ENCODE measurements at regions not wholly inside any gene's neighbourhood (a gene's known extent, or its start where the extent isn't known, plus 50 kb on each side); places are given as distances from the start of the nearest gene placed in this dataset.

- TF ChIP-seq, protein P1, sequence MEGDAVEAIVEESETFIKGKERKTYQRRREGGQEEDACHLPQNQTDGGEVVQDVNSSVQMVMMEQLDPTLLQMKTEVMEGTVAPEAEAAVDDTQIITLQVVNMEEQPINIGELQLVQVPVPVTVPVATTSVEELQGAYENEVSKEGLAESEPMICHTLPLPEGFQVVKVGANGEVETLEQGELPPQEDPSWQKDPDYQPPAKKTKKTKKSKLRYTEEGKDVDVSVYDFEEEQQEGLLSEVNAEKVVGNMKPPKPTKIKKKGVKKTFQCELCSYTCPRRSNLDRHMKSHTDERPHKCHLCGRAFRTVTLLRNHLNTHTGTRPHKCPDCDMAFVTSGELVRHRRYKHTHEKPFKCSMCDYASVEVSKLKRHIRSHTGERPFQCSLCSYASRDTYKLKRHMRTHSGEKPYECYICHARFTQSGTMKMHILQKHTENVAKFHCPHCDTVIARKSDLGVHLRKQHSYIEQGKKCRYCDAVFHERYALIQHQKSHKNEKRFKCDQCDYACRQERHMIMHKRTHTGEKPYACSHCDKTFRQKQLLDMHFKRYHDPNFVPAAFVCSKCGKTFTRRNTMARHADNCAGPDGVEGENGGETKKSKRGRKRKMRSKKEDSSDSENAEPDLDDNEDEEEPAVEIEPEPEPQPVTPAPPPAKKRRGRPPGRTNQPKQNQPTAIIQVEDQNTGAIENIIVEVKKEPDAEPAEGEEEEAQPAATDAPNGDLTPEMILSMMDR (IDR thresholded peaks at IDR 0.05; ENCODE audit: control extremely low read depth, extremely low read depth), result no peak
- 64 to 74% methylated on average over 7 of the region's 7 CpGs for WGBS, 2 donors
- peaks cover 0 to 9% (median 0%) of the 10 kb centered on the region in 5 donors for H3K4me1 ChIP-seq (ENCODE audit: control insufficient read depth in 5 of 5, insufficient read depth in 5 of 5, low read length in 5 of 5)
- H3K27me3 ChIP-seq (ENCODE audit: control insufficient read depth in 3 of 3, insufficient read depth in 3 of 3, low read length in 2 of 3), result no peaks in the 10 kb centered on the region
- peak overlapping the region in 1 of 2 donors; percentile 92 for H3K27ac ChIP-seq (ENCODE audit: low read depth in 1 of 2, low read length in 1 of 2)
- DNase-seq, result peak; percentile 17 to 66 (median 60)
- no peak overlapping the region for H3K9ac ChIP-seq (ENCODE audit: insufficient read depth in 1 of 2, low read length in 2 of 2)
- H3K9me3 ChIP-seq (ENCODE audit: control insufficient read depth in 4 of 4, insufficient read depth in 3 of 4, low read length in 3 of 4), result no peaks in the 10 kb centered on the region
- no peaks in the 10 kb centered on the region for H3K36me3 ChIP-seq (ENCODE audit: control insufficient read depth in 4 of 4, insufficient read depth in 4 of 4, low read length in 4 of 4)
- ATAC-seq (ENCODE audit: insufficient read depth, low FRiP score), result no peak
- H3K4me3 ChIP-seq, result no peak overlapping the region
Observed at GRCh38 chr5:126044111-126044668, 379.0 kb upstream of the GRAMD2B start.

DNA sequence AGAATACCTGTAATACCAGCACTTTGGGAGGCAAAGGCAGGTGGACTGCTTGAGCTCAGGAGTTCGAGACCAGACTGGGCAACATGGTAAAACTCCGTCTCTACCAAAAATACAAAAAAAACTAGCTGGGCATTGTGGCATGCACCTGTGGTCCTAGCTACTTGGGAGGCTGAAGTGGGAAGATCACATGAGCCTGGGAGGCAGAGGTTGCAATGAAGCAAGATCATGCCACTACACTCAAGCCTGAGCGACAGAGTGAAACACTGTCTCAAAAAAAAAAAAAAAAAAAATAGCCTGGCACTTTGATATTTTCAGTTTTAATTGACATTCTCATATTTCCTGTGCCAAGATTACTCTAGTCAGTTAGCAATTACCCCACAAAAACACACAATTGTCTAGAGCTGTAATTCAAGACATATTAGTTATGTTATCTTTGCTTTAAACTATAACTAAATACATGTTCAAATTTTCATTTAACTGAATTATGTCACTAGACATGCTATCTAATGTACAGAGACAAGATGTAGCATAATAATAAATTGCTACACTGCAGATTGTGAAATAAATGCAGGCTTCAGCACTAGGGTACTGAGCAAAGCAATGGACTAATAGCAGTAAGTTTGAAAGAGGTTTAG lies 378.2 kb upstream of the GRAMD2B start:
- no peaks in the 10 kb centered on the region for H3K9me3 ChIP-seq (ENCODE audit: control insufficient read depth in 4 of 4, insufficient read depth in 3 of 4, low read length in 3 of 4)
- TF ChIP-seq, protein P1 (IDR thresholded peaks at IDR 0.05; ENCODE audit: control extremely low read depth, extremely low read depth), result no peak
- H3K4me3 ChIP-seq, result no peak overlapping the region
- ATAC-seq (ENCODE audit: insufficient read depth, low FRiP score) (no peak), DNase-seq (no peak)
- peaks cover 0 to 9% (median 0%) of the 10 kb centered on the region in 5 donors for H3K4me1 ChIP-seq (ENCODE audit: control insufficient read depth in 5 of 5, insufficient read depth in 5 of 5, low read length in 5 of 5)
- no peaks in the 10 kb centered on the region for H3K27me3 ChIP-seq (ENCODE audit: control insufficient read depth in 3 of 3, insufficient read depth in 3 of 3, low read length in 2 of 3)
- no peak overlapping the region for H3K9ac ChIP-seq (ENCODE audit: insufficient read depth in 1 of 2, low read length in 2 of 2)
- H3K27ac ChIP-seq (ENCODE audit: low read depth in 1 of 2, low read length in 1 of 2), result no peak overlapping the region
- H3K36me3 ChIP-seq (ENCODE audit: control insufficient read depth in 4 of 4, insufficient read depth in 4 of 4, low read length in 4 of 4), result no peaks in the 10 kb centered on the region
- WGBS, 2 donors, result 92 to 95% methylated on average over 3 of the region's 3 CpGs

- WGBS, 2 donors, result 69 to 82% methylated on average over 6 of the region's 6 CpGs
- no peaks in the 10 kb centered on the region for H3K36me3 ChIP-seq (ENCODE audit: control insufficient read depth in 4 of 4, insufficient read depth in 4 of 4, low read length in 4 of 4)
- no peaks in the 10 kb centered on the region for H3K27me3 ChIP-seq (ENCODE audit: control insufficient read depth in 3 of 3, insufficient read depth in 3 of 3, low read length in 2 of 3)
- H3K9ac ChIP-seq (ENCODE audit: insufficient read depth in 1 of 2, low read length in 2 of 2), result no peak overlapping the region
- TF ChIP-seq, protein P1 (IDR thresholded peaks at IDR 0.05; ENCODE audit: control extremely low read depth, extremely low read depth), result no peak
- H3K4me3 ChIP-seq, result no peak overlapping the region
- no peak overlapping the region for H3K27ac ChIP-seq (ENCODE audit: low read depth in 1 of 2, low read length in 1 of 2)
- no peaks in the 10 kb centered on the region for H3K9me3 ChIP-seq (ENCODE audit: control insufficient read depth in 4 of 4, insufficient read depth in 3 of 4, low read length in 3 of 4)
- DNase-seq (no peak), ATAC-seq (ENCODE audit: insufficient read depth, low FRiP score) (no peak)
- H3K4me1 ChIP-seq (ENCODE audit: control insufficient read depth in 5 of 5, insufficient read depth in 5 of 5, low read length in 5 of 5), result peaks cover 0 to 9% (median 0%) of the 10 kb centered on the region in 5 donors
Observed at GRCh38 chr5:126046318-126046717, 376.9 kb upstream of the GRAMD2B start.

Measured in lung (tissue), 11 donors.